Posterior vena cava (tissue), 2 donors: ENCODE measurements at regions not wholly inside any gene's neighbourhood (a gene's known extent, or its start where the extent isn't known, plus 50 kb on each side); places are given as distances from the start of the nearest gene placed in this dataset.

ENCODE experiments used
- DNase-seq: peaks from one replicate; pipeline ENCODE4 v3.0.0-alpha.2; 2020; ENCODE audit warnings: low spot score
- intact Hi-C, 2 donors: fragments of 100-400 bp; cut with DNase I; formaldehyde crosslinking; loops; one replicate each; pipeline versions ENCODE4 v1.14.1 to v1.14.2; 2022 to 2023
- donor health status: DM: yes; HTN: yes; CAD: no.
- donor health status: DM: yes; HTN: yes; CAD: no.

DNA sequence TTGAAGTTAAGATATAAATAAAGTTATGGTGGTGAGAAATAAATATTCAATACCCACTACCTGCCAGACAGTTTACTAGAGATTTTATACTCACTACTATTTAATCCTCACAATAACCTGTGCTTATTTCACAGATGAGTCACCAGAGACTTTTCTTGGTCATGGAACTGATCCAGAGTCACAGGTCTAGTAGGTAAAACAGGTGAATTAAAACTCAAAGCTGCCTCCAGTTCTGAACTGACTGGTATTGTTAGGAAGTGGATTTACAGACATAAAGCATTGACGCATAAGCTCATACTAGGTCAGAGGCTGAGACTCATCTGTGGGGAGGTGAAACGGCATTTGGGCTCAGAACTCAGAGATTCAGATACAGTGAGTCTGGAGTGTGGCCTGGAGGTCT lies 1009.9 kb downstream of the AGBL1 start:
- no peak for DNase-seq
- intact Hi-C loops = no loop called here

DNA sequence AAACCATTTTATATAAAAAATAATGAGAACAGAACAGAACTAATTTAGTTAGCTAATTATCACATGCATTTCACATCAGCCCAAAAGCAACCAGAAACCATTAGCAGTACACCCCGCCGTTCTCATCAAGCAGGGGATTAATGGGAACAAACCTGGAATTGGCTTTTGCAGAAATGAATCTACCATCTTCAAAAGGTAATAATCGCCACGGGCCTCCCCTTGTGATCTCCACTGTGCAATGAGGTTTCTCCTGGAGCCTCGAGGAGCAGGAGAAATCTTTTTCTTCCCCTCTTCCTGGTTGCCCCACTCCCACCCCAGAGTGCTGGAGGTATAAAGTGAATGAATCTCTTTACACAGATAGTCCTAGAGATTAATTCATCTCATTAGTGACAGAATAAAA lies 1003.5 kb downstream of the AGBL1 start:
- no peak for DNase-seq
- intact Hi-C loops = no loop called here

DNA sequence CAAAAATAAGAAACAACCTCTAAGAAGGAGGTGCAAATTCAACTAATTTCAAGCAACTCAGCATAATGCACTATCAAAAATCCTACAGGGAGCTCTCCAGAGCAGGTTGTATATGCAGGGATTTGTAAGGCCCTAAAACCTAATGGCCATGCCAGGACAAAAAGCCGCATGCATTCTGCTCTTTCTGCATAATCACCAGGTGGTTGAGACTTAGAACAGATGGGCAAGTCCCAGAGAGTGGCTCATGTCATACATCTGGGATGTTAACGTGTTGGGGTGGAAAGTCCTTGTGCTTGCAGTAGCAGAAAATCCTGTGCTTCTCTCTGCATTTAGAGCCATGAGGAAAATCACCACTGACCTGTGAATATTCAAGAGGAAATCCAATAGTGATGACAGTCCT lies 1002.9 kb downstream of the AGBL1 start:
- no peak for DNase-seq
- intact Hi-C loops = no loop called here

DNA sequence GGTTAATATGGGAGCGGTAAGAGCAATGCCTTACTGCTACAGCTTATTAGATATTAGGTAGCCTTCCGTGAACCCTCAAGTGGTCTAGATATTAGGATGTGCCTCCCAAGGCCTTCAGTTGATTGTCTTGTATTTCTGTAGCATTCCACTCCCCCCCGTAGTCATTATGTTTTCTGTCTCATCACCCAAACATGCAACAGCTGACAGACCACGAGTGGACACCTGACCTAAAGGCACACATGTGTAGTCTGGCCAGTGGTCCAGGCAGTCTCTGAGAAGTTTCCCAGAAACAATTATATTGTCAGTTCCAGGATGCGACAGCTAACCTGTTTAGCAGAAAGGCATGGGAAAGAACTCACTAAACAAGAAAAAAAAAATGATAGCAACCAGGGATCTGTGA lies 1000.9 kb downstream of the AGBL1 start:
- intact Hi-C loops = no loop called here
- no peak for DNase-seq
